ENCODE measurements at regions not wholly inside any gene's neighbourhood (a gene's known extent, or its start where the extent isn't known, plus 50 kb on each side); places are given as distances from the start of the nearest gene placed in this dataset.

DNA sequence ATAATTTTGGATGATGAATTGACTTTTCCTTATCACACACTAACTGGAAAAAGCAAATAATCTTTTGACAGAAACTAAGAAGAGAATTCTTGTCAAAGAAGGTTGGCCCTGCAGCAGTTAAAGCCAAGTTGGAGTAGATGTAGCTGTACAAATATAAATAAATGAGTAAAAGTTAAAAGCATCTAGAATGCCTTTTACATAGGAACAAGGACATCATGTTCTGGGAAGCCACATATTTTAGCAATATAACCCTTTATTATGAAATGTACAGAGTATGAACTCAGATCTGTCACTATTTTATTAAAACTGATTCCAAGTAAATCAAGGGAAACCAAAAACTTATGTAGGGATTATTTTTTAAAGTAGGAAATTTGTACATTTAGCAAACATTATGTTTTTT lies 269.4 kb upstream of the FAT4 start:
- TF ChIP-seq, protein P1, sequence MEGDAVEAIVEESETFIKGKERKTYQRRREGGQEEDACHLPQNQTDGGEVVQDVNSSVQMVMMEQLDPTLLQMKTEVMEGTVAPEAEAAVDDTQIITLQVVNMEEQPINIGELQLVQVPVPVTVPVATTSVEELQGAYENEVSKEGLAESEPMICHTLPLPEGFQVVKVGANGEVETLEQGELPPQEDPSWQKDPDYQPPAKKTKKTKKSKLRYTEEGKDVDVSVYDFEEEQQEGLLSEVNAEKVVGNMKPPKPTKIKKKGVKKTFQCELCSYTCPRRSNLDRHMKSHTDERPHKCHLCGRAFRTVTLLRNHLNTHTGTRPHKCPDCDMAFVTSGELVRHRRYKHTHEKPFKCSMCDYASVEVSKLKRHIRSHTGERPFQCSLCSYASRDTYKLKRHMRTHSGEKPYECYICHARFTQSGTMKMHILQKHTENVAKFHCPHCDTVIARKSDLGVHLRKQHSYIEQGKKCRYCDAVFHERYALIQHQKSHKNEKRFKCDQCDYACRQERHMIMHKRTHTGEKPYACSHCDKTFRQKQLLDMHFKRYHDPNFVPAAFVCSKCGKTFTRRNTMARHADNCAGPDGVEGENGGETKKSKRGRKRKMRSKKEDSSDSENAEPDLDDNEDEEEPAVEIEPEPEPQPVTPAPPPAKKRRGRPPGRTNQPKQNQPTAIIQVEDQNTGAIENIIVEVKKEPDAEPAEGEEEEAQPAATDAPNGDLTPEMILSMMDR (IDR thresholded peaks at IDR 0.05; ENCODE audit: low read depth, low read length, poor library complexity, severe bottlenecking): no peak
- TF ChIP-seq EZH2phosphoT487 (IDR thresholded peaks at IDR 0.05; ENCODE audit: borderline replicate concordance, low read length): no peak

Data from DOHH2 (cell line).